ENCODE measurements at regions not wholly inside any gene's neighbourhood (a gene's known extent, or its start where the extent isn't known, plus 50 kb on each side); places are given as distances from the start of the nearest gene placed in this dataset.

- no peak for TF ChIP-seq ETS1 (IDR thresholded peaks at IDR 0.05)
- TF ChIP-seq CREB1 (CRISPR knock-in tag; IDR thresholded peaks at IDR 0.05; ENCODE audit: low read depth), result no peak
- TF ChIP-seq EZH2phosphoT487 (IDR thresholded peaks at IDR 0.05; ENCODE audit: unreplicated experiment), result no peak
- TF ChIP-seq EZH2 (IDR thresholded peaks at IDR 0.05; ENCODE audit: low read depth, unreplicated experiment), result no peak
- no peak for TF ChIP-seq CTCF (conservative IDR thresholded peaks at IDR 0.05; ENCODE audit: low read depth in 2 of 2)
- TF ChIP-seq STAT1 (IDR thresholded peaks at IDR 0.05; ENCODE audit: unreplicated experiment), result no peak
- TF ChIP-seq JUNB (IDR thresholded peaks at IDR 0.05; ENCODE audit: unreplicated experiment), result no peak
These were observed 1571.6 kb downstream of the AACS start (continued) for GRCh38 chr12:126636821-126637220.

- no peaks in the 10 kb centered on the region for H3F3A ChIP-seq (replicated peaks; ENCODE audit: low read depth)
- no peak for DNase-seq (ENCODE audit: low spot score)
- no peaks in the 10 kb centered on the region for H3K27me3 ChIP-seq (ENCODE audit: insufficient read depth)
- H3K36me3 ChIP-seq (ENCODE audit: insufficient read depth), result no peaks in the 10 kb centered on the region; the same call in 1 of the 2 replicates
- no peak overlapping the region for H3K4me2 ChIP-seq
- Mint-ChIP-seq H3K27ac (no peak overlapping the region), H3K27me3 (ENCODE audit: insufficient read depth, low read depth, poor library complexity) (peaks cover 4% of the 10 kb centered on the region), H3K4me3 (no peak overlapping the region), H3K9me3 (peaks cover 95% of the 10 kb centered on the region), H3K36me3 (ENCODE audit: low read depth) (peaks cover 32% of the 10 kb centered on the region), H3K4me1 (no peaks in the 10 kb centered on the region)
- H3K9me2 ChIP-seq (ENCODE audit: insufficient read depth), result no peaks in the 10 kb centered on the region
- no peak overlapping the region for H2AFZ ChIP-seq
- no peak for ATAC-seq
- no peak overlapping the region for H3K4me3 ChIP-seq
- H4K20me1 ChIP-seq (replicated peaks; ENCODE audit: insufficient read depth), result no peaks in the 10 kb centered on the region
- no peaks in the 10 kb centered on the region for H3K4me1 ChIP-seq (ENCODE audit: insufficient read depth)
- no peaks in the 10 kb centered on the region for H3K79me2 ChIP-seq (replicated peaks; ENCODE audit: insufficient read depth)
- H3K27ac ChIP-seq (ENCODE audit: low read depth), result no peak overlapping the region
- TF ChIP-seq JUNB (IDR thresholded peaks at IDR 0.05; ENCODE audit: unreplicated experiment) (no peak), ZNF462 (CRISPR knock-in tag; IDR thresholded peaks at IDR 0.05) (no peak), EZH2phosphoT487 (IDR thresholded peaks at IDR 0.05; ENCODE audit: unreplicated experiment) (no peak), ZNF331 (CRISPR knock-in tag; IDR thresholded peaks at IDR 0.05; ENCODE audit: low read depth) (no peak), CTCF (conservative IDR thresholded peaks at IDR 0.05; ENCODE audit: low read depth in 2 of 2) (no peak), STAT1 (IDR thresholded peaks at IDR 0.05; ENCODE audit: unreplicated experiment) (no peak)
These were observed 1579.2 kb downstream of the AACS start for GRCh38 chr12:126644236-126645020.
